H1 (cell line): ENCODE measurements at regions not wholly inside any gene's neighbourhood (a gene's known extent, or its start where the extent isn't known, plus 50 kb on each side); places are given as distances from the start of the nearest gene placed in this dataset.

Experiments
- NRF1 ChIP-seq: IDR thresholded peaks from 2 replicates; pipeline ENCODE4 v1.6.1; 2011; ENCODE audit warnings: mild to moderate bottlenecking, low read depth, low read length, improper control_type of control experiment
- SAP30 ChIP-seq: fragments of 300-600 bp; sonication (generic); IDR thresholded peaks from 2 replicates; pipeline ENCODE4 v1.7.1; 2012; ENCODE audit warnings: low read length, moderate library complexity, mild to moderate bottlenecking, inconsistent platforms; ENCODE audit not compliant: insufficient read depth, insufficient replicate concordance

GRCh38 chr10:78115135-78115853, 81.6 kb downstream of the RPS24 start (continued):
- TF ChIP-seq SAP30 = no peak
- no peak for TF ChIP-seq NRF1
